HG03469 (cell line): ENCODE measurements at regions not wholly inside any gene's neighbourhood (a gene's known extent, or its start where the extent isn't known, plus 50 kb on each side); places are given as distances from the start of the nearest gene placed in this dataset.
"Not testable (repeated sequence)": the region's sequence is repeated elsewhere in the genome, so short reads cannot be mapped to it uniquely, and the experiment has no call there.

Experiments used
- ATAC-seq: cut with Tn5 transposase; IDR thresholded peaks from one replicate; pipeline ENCODE4 v1.9.1; 2021; ENCODE audit warnings: mild to moderate bottlenecking, moderate library complexity, moderate number of reproducible peaks; ENCODE audit not compliant: unreplicated experiment

GRCh38 chr1:72481420-72481970, 199.2 kb upstream of the NEGR1 start:
- no peak for ATAC-seq

- no peak for ATAC-seq
Measured at GRCh38 chr1:72466376-72466775, 184.0 kb upstream of the NEGR1 start.

DNA sequence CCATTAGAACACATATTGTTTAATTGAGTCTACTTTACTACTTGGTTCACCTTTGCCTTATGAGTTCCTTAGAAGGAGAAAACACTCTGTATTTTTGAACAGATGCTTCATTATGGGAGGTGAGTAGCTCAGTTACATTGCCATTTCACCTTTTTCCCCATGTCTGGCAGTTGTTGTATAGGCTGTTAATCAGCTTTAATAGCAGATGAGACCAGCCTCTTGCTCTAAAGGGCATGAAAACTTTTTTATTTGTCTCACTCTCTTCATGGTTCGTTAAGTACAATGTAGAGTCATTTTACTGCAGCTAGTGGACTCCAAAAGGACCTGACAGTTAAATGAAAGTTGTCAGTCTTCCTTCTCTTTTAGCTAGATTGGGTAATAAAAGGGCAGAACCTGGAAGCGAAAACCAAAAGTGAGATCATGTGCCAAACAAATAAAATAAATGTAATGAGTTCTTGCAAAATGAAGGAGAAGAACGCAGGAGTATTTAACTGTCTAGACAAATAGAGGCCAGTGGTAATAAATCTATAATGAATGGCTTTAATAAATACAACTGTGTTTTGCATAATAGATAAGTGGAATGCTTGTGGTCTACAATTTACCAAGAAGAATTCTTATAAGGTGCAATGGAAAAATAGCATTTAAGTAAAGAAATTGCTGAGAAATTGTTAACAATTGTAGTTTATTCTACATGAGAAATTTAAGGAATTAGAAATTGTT, 180.0 kb upstream of the NEGR1 start:
- no peak for ATAC-seq

- ATAC-seq = no peak
Measured at GRCh38 chr1:72442262-72442661, 159.9 kb upstream of the NEGR1 start.

DNA sequence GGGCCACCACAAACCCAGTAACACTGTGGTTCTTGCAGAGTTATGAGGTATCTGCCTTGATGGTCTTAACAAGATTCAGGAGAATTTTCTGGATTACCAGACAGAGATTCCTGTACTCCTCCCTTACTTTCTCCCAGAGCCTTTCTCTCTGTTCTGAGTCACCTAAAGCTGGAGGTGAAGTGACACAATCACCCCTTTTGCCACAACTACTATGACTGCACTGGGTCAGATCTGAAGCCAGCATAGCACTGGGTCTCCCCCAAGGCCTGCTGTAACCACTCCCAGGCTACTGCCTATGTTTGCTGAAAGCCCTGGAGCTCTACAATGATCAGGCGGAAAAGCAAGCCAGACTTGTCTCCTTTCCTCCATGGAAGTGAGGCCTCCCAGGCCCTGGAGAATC, 156.7 kb upstream of the NEGR1 start:
- ATAC-seq = no peak

DNA sequence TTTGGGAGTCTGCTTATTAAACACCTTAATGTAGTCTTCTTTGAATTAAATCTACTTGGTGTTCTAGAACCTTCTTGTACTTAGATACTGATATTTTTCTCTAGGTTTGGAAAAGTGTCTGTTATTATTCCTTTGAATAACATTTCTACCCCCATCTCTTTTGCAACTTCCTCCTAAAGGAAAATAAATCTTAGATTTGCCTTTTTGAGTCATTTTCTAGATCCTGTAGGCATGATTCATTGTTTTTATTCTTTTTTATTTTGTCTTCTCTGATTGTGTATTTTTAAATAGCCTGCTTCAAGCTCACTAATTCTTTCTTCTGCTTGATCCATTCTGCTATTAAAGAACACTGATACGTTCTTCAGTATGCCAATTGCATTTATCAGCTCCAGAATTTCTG, 155.9 kb upstream of the NEGR1 start:
- ATAC-seq = no peak

DNA sequence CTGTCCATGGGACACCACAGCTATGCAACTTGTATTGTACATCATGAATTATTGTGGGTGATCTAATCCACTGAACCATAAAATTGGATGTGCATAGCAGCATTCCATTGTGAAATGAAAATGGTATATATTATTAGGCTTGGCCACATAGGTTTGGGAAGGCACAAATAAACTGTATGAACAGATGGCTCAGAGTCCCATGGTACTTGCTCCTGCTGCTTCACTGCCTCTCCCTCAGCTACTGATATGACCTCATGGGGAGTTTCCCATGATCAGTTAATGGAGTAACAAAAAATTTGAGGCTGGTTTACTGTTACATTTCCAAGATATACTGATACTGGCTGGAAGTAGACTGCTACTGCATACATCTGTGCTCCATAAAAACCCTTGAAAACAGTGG, 152.7 kb upstream of the NEGR1 start:
- peak; percentile 39 for ATAC-seq

DNA sequence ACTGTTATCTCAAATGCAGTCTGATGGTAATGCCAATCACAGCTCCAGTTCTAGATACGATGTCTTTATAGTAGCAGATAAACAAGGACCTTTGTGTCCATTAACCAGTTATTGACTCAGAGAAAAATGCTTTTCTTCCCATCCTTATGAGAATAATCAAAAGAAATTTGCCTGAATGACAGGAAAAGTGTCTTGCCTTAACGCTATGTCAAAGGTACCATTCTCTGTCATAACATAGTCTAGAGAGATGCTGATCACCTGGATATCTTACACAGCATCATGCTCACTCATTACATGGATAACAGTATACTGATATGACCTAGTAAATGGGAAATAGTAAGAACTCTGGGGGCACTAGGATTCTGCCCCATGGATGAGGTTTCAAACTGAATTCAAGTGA, 151.7 kb upstream of the NEGR1 start:
- ATAC-seq = no peak

DNA sequence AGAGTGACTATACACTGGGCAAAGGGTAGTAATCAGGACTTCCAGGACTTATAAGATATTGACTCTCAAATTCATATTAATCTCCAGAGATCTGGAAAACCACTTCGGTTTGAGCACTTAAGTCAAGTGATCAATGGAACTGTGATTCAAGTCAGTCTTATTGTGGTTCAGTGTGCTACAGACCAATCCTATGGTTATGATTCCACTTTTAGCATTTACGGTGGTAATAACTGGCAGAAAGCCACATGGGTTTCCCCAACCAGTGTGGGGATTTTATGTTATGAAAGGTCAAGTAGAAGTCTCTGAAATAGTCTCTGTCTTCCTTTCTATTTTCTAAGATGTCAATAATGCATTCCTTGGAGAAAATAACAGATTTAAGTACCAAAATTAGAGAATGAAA, 151.3 kb upstream of the NEGR1 start:
- ATAC-seq = peak; percentile 57

GRCh38 chr1:72432645-72433267, 150.4 kb upstream of the NEGR1 start:
- no peak for ATAC-seq

DNA sequence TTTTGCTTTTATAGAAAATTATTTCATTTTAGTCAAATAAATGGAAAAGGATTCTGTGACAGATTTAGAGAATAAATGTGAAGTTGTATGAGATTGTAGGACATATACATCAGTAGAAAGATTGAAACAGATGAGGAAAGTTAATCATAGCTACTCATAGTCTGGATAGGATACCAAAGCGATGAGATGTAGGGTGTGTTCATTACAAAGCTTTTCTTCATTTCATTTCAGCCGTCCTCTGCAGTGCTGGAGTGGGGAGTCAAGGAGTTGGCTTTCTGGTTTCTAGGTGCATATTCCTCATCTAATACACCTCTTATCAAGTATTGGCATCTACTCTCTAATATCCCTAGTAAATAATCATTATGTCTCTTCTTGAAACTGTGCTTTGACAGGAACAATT, 149.5 kb upstream of the NEGR1 start:
- no peak for ATAC-seq

DNA sequence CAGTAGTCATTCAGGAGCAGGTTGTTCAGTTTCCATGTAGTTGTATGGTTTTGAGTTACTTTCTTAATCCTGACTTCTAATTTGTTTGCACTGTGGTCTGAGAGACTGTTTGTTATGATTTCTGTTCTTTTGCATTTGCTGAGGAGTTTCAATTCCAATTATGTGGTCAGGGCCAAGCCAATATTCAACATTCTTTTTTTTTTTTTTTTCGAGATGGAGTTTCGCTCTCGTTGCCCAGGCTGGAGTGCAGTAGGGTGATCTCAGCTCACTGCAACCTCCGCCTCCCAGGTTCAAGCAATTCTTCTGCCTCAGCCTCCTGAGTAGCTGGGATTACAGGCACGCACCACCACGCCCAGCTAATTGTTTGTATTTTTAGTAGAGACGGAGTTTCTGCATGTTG, 145.9 kb upstream of the NEGR1 start:
- not testable (repeated sequence) for ATAC-seq

DNA sequence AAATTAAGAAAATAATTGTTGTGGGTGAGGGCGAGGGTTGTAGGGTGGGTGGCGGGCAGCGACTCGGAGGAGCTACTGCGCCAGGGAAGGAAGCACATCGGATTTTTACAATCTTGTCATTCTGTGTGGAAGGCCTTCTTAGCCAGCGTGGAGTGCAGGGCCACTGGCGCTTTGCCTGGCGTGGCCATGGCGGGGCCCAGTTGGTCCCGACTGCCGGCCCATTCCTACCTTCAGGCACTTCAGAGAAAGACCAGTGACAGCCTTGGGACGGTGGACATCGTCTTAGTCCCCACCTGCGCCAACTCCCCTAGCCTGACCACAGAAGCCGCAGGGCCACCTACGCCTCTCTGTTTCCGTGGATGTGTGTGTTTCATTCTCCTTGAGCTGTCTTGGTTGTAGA, 136.9 kb upstream of the NEGR1 start:
- ATAC-seq = no peak

DNA sequence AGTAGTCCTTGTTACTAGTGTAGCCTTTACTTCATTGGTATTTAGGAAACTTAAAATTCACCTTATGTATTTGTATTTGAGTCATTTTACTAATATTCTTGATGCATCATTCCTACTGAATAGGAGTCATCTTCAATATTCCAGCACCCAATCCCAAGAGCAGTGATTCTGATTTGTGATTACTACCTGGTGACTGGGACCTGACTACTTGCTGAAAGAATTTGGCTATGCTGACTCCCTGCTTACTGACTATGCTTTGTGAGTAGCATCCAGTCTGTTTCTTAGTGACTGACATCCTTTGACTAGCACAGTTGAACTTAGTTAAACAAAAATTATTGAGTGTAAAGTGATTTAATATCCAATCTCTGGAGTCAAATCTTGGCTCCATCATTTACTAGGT, 129.9 kb upstream of the NEGR1 start:
- ATAC-seq = no peak

DNA sequence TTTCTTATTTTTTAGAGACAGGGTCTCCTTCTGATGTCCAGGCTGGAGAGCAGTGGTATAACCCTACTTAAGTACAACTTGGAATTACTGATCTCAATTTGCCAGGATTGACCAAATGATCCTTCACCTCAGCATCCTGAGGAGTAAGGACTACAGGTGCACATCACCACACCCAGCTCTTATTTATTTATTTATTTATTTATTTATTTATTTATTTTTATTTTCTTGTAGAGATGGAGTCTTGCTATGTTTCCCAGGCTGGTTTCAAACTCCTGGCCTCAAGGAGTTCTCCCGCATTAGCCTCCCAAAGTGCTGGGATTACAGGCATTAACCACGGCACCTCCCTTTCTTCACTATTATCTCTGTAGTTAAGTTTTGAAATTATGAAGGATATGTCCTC, 117.5 kb upstream of the NEGR1 start:
- no peak for ATAC-seq

- ATAC-seq = no peak
Measured at GRCh38 chr1:72397786-72398185, 115.4 kb upstream of the NEGR1 start.

DNA sequence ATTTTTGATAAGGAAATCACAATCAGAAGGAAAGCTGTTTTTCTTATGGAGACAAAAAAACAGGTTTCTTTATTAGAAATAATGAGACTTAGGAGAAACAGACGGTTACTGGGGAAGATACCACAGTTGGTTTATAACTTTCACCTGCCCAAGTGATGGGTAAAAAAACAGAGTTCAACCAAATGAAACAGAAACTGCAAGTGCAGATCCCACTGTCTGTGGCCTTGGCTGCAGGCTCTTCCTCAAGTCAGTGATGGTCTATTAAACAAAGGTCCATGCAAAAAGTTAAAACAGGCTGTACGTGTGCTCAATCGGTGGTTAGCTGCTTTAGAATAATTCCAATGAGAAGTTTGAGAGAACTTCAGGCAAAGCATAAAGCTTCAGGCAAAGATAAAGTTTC, 112.1 kb upstream of the NEGR1 start:
- ATAC-seq = no peak

DNA sequence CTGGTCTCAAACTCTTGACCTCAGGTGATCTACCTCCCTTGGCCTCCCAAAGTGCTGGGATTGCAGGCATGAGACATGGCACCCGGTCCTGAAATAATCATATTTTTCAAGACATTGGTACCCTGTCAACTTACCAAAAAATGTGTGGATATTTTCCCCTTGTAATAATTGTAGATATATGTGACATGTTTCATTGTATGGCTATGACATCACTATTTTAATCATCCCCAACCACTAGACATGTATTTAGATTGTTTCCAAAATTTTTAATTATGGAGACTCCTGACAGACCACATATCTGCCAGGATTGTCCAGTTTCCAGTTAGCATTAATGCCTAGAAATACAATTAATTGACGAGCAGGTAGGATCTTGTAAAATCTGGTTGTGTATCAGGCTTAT, 96.7 kb upstream of the NEGR1 start:
- ATAC-seq = no peak

DNA sequence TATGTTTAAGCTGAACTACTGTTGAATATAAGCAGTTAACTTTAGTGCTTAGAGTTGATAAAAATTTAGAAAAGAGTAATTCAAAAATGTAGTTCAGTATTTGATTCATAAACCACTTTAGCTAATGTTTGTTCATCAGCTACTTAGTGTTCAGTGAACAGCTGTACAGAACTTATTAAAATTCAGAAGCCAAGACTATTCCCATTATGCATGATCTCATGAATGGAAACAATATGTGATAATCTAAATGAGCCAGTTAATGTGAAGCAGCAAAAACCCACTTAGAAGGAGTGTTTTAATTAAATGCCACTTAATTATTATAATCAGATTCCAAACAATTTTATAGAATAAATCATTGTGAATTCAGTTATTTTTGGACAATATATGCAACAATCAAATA, 92.9 kb upstream of the NEGR1 start:
- no peak for ATAC-seq

GRCh38 chr1:72371259-72372035, 89.1 kb upstream of the NEGR1 start:
- ATAC-seq = no peak

DNA sequence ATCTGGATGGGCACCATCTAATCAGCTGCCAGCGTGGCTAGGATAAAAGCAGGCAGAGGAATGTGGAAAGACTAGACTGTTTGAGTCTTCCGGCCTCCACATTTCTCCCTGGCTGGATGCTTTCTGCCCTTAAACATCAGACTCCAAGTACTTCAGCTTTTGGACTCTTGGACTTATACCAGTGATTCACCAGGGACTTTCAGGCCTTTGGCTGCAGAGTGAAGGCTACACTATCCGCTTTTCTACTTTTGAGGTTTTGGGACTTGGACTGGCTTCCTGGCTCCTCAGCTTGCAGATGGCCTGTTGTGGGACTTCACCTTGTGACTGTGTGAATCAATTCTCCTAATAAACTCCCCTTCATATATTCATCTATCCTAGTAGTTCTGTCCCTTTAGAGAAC, 88.5 kb upstream of the NEGR1 start:
- ATAC-seq = not testable (repeated sequence)
